ENCODE measurements at regions not wholly inside any gene's neighbourhood (a gene's known extent, or its start where the extent isn't known, plus 50 kb on each side); places are given as distances from the start of the nearest gene placed in this dataset.

- TF ChIP-seq, protein P1, sequence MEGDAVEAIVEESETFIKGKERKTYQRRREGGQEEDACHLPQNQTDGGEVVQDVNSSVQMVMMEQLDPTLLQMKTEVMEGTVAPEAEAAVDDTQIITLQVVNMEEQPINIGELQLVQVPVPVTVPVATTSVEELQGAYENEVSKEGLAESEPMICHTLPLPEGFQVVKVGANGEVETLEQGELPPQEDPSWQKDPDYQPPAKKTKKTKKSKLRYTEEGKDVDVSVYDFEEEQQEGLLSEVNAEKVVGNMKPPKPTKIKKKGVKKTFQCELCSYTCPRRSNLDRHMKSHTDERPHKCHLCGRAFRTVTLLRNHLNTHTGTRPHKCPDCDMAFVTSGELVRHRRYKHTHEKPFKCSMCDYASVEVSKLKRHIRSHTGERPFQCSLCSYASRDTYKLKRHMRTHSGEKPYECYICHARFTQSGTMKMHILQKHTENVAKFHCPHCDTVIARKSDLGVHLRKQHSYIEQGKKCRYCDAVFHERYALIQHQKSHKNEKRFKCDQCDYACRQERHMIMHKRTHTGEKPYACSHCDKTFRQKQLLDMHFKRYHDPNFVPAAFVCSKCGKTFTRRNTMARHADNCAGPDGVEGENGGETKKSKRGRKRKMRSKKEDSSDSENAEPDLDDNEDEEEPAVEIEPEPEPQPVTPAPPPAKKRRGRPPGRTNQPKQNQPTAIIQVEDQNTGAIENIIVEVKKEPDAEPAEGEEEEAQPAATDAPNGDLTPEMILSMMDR (IDR thresholded peaks at IDR 0.05), result no peak
- TF ChIP-seq BHLHE40 (IDR thresholded peaks at IDR 0.05; ENCODE audit: low read depth, low read length) (no peak), POLR2A (IDR thresholded peaks at IDR 0.05; ENCODE audit: low read length) (no peak), EP300 (IDR thresholded peaks at IDR 0.05) (no peak), NPAS2 (CRISPR knock-in tag; IDR thresholded peaks at IDR 0.05; ENCODE audit: borderline replicate concordance) (no peak), HDAC2 (IDR thresholded peaks at IDR 0.05) (no peak), CHD2 (IDR thresholded peaks at IDR 0.05; ENCODE audit: low read length, partially characterized antibody) (no peak), PHF8 (IDR thresholded peaks at IDR 0.05; ENCODE audit: borderline replicate concordance, low read depth) (no peak), JUNB (IDR thresholded peaks at IDR 0.05) (no peak), RFX5 (IDR thresholded peaks at IDR 0.05) (no peak), POLR2AphosphoS2 (conservative IDR thresholded peaks at IDR 0.05; ENCODE audit: low read length) (no peak)
Observed at GRCh38 chr3:166902374-166902773, 477.7 kb downstream of the ZBBX start.
